HCT116 (cell line): ENCODE measurements at regions not wholly inside any gene's neighbourhood (a gene's known extent, or its start where the extent isn't known, plus 50 kb on each side); places are given as distances from the start of the nearest gene placed in this dataset.

Source experiments
- ATAC-seq: fragments of 200-7000 bp; cut with Tn5 transposase; 2 replicates; pipeline ENCODE4 v1.9.1; 2020; ENCODE audit warnings: mild to moderate bottlenecking, moderate library complexity
- BruUV-seq: library from RNA; stranded (reverse); fragments of 400-500 nt; replicated peaks from 2 replicates; lab custom pipeline; 2021; lab: Mats Ljungman, UMichigan
- CTCF ChIA-PET: fragments of 300-600 bp; sonication (Branson Sonifier 250); formaldehyde crosslinking; loops from one replicate; lab custom pipeline; 2021; ENCODE audit warnings: antibody characterized with exemption; lab: Charles Lee
- POLR2A ChIA-PET: fragments of 300-600, 350-600 bp; sonication (Branson Sonifier 250); formaldehyde crosslinking; loops from one replicate; lab custom pipeline; 2021; ENCODE audit warnings: antibody characterized with exemption; lab: Charles Lee
- RAD21 ChIA-PET, 2 experiments: fragments of 300-600 bp; sonication (Branson Sonifier 250); formaldehyde crosslinking; loops; one replicate each; lab custom pipeline; 2023; ENCODE audit warnings: low total read pairs in 2 of 2; ENCODE audit not compliant: uncharacterized antibody in 2 of 2, unreplicated experiment in 2 of 2, low non-redundant PET in 1 of 2; lab: Charles Lee
- DNase-seq: peaks from one replicate; pipeline ENCODE4 v3.0.0-alpha.2; 2010; ENCODE audit warnings: low read depth, low spot score
- H2AFZ ChIP-seq: fragments of 200-600 bp; shearing (Covaris generic), sonication (generic); 2 replicates; pipeline ENCODE4 v1.6.1; 2017; ENCODE audit warnings: low read depth, mixed run types, mixed read lengths, antibody characterized with exemption, low read length; ENCODE audit not compliant: poor library complexity, severe bottlenecking
- H3K27ac ChIP-seq: 2 replicates; pipeline ENCODE4 v1.5.1; 2012; ENCODE audit warnings: low read depth, low read length
- H3K27me3 ChIP-seq: fragments of 200-600 bp; sonication (generic); 2 replicates; pipeline ENCODE4 v1.6.1; 2016; ENCODE audit warnings: mixed run types, low read length, mixed read lengths; ENCODE audit not compliant: insufficient read depth
- H3K36me3 ChIP-seq, 2 experiments: fragments of 200-500 bp in 1 of 2; fragments of 200-600 bp in 1 of 2; sonication (Bioruptor generic) in 1 of 2; sonication (generic) in 1 of 2; 2 replicates each; pipeline versions ENCODE4 v1.5.1 to v1.6.1; 2014 to 2016; ENCODE audit warnings: low read length in 2 of 2, inconsistent platforms in 1 of 2, mixed read lengths in 1 of 2, mixed run types in 1 of 2; ENCODE audit not compliant: insufficient read depth in 2 of 2, control insufficient read depth in 1 of 2
- H3K4me1 ChIP-seq, 2 experiments: fragments of 200-600 bp in 1 of 2; sonication (generic) in 1 of 2; 2 replicates each; pipeline versions ENCODE4 v1.5.1 to v1.6.1; 2012 to 2017; ENCODE audit warnings: low read length in 2 of 2, inconsistent platforms in 1 of 2, mild to moderate bottlenecking in 1 of 2, mixed read lengths in 1 of 2, mixed run types in 1 of 2, moderate library complexity in 1 of 2; ENCODE audit not compliant: insufficient read depth in 2 of 2, control insufficient read depth in 1 of 2
- H3K4me2 ChIP-seq: fragments of 200-600 bp; sonication (generic); 2 replicates; pipeline ENCODE4 v1.6.1; 2017; ENCODE audit warnings: mixed run types, low read length, mixed read lengths
- H3K4me3 ChIP-seq, 2 experiments: fragments of 200-600 bp in 1 of 2; sonication (generic) in 1 of 2; replicated peaks in 1 of 2; 2 replicates each; pipeline ENCODE4 v1.5.1; 2011 to 2016; ENCODE audit warnings: low read length in 2 of 2, control low read depth in 1 of 2, low read depth in 1 of 2, mild to moderate bottlenecking in 1 of 2, mixed read lengths in 1 of 2, mixed run types in 1 of 2
- H3K79me2 ChIP-seq: fragments of 200-600 bp; sonication (generic); 2 replicates; pipeline ENCODE4 v1.6.1; 2017; ENCODE audit warnings: mild to moderate bottlenecking, mixed run types, low read length, moderate library complexity, mixed read lengths; ENCODE audit not compliant: insufficient read depth
- H3K9ac ChIP-seq: fragments of 200-600 bp; sonication (generic); 2 replicates; pipeline ENCODE4 v1.6.1; 2016; ENCODE audit warnings: low read length, mixed read lengths
- H3K9me2 ChIP-seq: fragments of 200-600 bp; sonication (generic), shearing (Covaris generic); 2 replicates; pipeline ENCODE4 v1.6.1; 2017; ENCODE audit warnings: mixed run types, mild to moderate bottlenecking, moderate library complexity; ENCODE audit not compliant: insufficient read depth
- H3K9me3 ChIP-seq, 2 experiments: fragments of 200-500 bp in 1 of 2; fragments of 200-600 bp in 1 of 2; sonication (Bioruptor generic) in 1 of 2; sonication (generic) in 1 of 2; 2 replicates each; pipeline ENCODE4 v1.6.1; 2014 to 2017; ENCODE audit warnings: low read length in 2 of 2, mixed read lengths in 2 of 2, inconsistent platforms in 1 of 2, low read depth in 1 of 2, mild to moderate bottlenecking in 1 of 2, mixed run types in 1 of 2, moderate library complexity in 1 of 2; ENCODE audit not compliant: control insufficient read depth in 1 of 2, insufficient read depth in 1 of 2
- H4K20me1 ChIP-seq: fragments of 200-600 bp; sonication (generic), shearing (Covaris generic); 2 replicates; pipeline ENCODE4 v1.6.1; 2017; ENCODE audit warnings: mixed run types, mild to moderate bottlenecking, moderate library complexity; ENCODE audit not compliant: insufficient read depth
- CEBPB ChIP-seq: IDR thresholded peaks from 2 replicates; pipeline ENCODE4 v1.6.1; 2012; ENCODE audit warnings: low read depth
- CTCF ChIP-seq, 3 experiments: fragments of 200-600 bp in 1 of 3; sonication (generic) in 1 of 3; IDR thresholded peaks in 2 of 3; conservative IDR thresholded peaks in 1 of 3; 2 replicates each; pipeline ENCODE4 v1.5.1; 2012 to 2017; ENCODE audit warnings: low read depth in 2 of 3, low read length in 2 of 3, antibody characterized with exemption in 1 of 3, borderline replicate concordance in 1 of 3, control low read depth in 1 of 3, mild to moderate bottlenecking in 1 of 3, mixed read lengths in 1 of 3, mixed run types in 1 of 3, moderate library complexity in 1 of 3; ENCODE audit not compliant: insufficient read depth in 1 of 3
- EGR1 ChIP-seq: IDR thresholded peaks from 2 replicates; pipeline ENCODE4 v1.6.1; 2012; ENCODE audit warnings: low read depth
- EZH2phosphoT487 ChIP-seq: fragments of 200-600 bp; IDR thresholded peaks from 2 replicates; pipeline ENCODE4 v1.6.1; 2018; ENCODE audit warnings: antibody characterized with exemption, borderline replicate concordance
- JUND ChIP-seq: IDR thresholded peaks from 2 replicates; pipeline ENCODE4 v1.6.1; 2012
- POLR2A ChIP-seq: IDR thresholded peaks from 2 replicates; pipeline ENCODE4 v1.7.0; 2011; ENCODE audit warnings: borderline replicate concordance; ENCODE audit not compliant: insufficient read depth, insufficient read length; ENCODE audit errors: extremely low read depth
- RAD21 ChIP-seq: IDR thresholded peaks from 2 replicates; pipeline ENCODE4 v1.6.1; 2012; ENCODE audit warnings: low read depth, mild to moderate bottlenecking
- REST ChIP-seq: IDR thresholded peaks from 2 replicates; pipeline ENCODE4 v1.6.1; 2012; ENCODE audit warnings: low read depth
- SRF ChIP-seq: IDR thresholded peaks from 2 replicates; pipeline ENCODE4 v1.6.1; 2012; ENCODE audit warnings: low read depth
- YY1 ChIP-seq: IDR thresholded peaks from 2 replicates; pipeline ENCODE4 v1.6.1; 2011; ENCODE audit warnings: low read length, low read depth, moderate library complexity, mild to moderate bottlenecking; ENCODE audit not compliant: insufficient replicate concordance; ENCODE audit errors: extremely low read depth
- ZBTB33 ChIP-seq: IDR thresholded peaks from 2 replicates; pipeline ENCODE4 v1.6.1; 2011; ENCODE audit warnings: mild to moderate bottlenecking, low read length, moderate library complexity; ENCODE audit not compliant: insufficient replicate concordance; ENCODE audit errors: extremely low read depth
- ZNF274 ChIP-seq: fragments of 200-500 bp; sonication (Bioruptor generic); IDR thresholded peaks from 2 replicates; pipeline ENCODE4 v1.6.1; 2014; ENCODE audit warnings: mild to moderate bottlenecking, low read depth, low read length, inconsistent platforms
- intact Hi-C: fragments of 100-400 bp; cut with micrococcal nuclease; formaldehyde crosslinking; loops from 2 replicates; pipeline ENCODE4 v1.10.0; 2022

GRCh38 chr13:47299304-47299703 lies 402.5 kb upstream of the HTR2A start:
- ATAC-seq = no peak
- CTCF ChIA-PET = no interaction called here
- TF ChIP-seq JUND (no peak), YY1 (no peak), CTCF (IDR thresholded peaks at IDR 0.05 in 2 of 3, conservative IDR thresholded peaks at IDR 0.05 in 1 of 3; ENCODE audit: borderline replicate concordance in 1 of 3, insufficient read depth in 1 of 3, low read depth in 2 of 3, low read length in 2 of 3) (no peak), RAD21 (no peak), ZBTB33 (no peak), POLR2A (no peak), SRF (no peak), CEBPB (no peak), EZH2phosphoT487 (no peak), REST (no peak), ZNF274 (no peak), EGR1 (no peak)
- Histone ChIP-seq H4K20me1 (no peaks in the 10 kb centered on the region), H3K9ac (no peak overlapping the region), H3K4me2 (no peak overlapping the region), H3K36me3 (no peaks in the 10 kb centered on the region), H3K9me3 (no peaks in the 10 kb centered on the region), H3K79me2 (no peaks in the 10 kb centered on the region), H3K27ac (no peak overlapping the region), H3K4me1 (no peaks in the 10 kb centered on the region), H2AFZ (no peak overlapping the region), H3K27me3 (no peaks in the 10 kb centered on the region), H3K9me2 (no peaks in the 10 kb centered on the region), H3K4me3 (no peak overlapping the region)
- RAD21 ChIA-PET = no interaction called here
- BruUV-seq = no TSS peak
- POLR2A ChIA-PET = no interaction called here
- intact Hi-C loops = no loop called here
- DNase-seq = no peak
